IMR-90 (cell line): ENCODE measurements at regions not wholly inside any gene's neighbourhood (a gene's known extent, or its start where the extent isn't known, plus 50 kb on each side); places are given as distances from the start of the nearest gene placed in this dataset.

Experiments
- BHLHE40 ChIP-seq: fragments of 150-350 bp; IDR thresholded peaks from 2 replicates; pipeline ENCODE4 v1.6.1; 2016; ENCODE audit warnings: mild to moderate bottlenecking, low read depth, low read length
- CEBPB ChIP-seq: IDR thresholded peaks from 2 replicates; pipeline ENCODE4 v1.6.1; 2012; ENCODE audit warnings: low read depth, low read length, improper control_type of control experiment
- FOS ChIP-seq: fragments of 150-350 bp; IDR thresholded peaks from 2 replicates; pipeline ENCODE4 v1.6.1; 2016; ENCODE audit warnings: low read depth, low read length
- MAFK ChIP-seq: IDR thresholded peaks from 2 replicates; pipeline ENCODE4 v1.6.1; 2012; ENCODE audit warnings: low read depth, low read length, improper control_type of control experiment
- MAZ ChIP-seq: IDR thresholded peaks from 2 replicates; pipeline ENCODE4 v1.6.1; 2012; ENCODE audit warnings: low read depth, mild to moderate bottlenecking, low read length, improper control_type of control experiment, moderate library complexity, borderline replicate concordance
- MXI1 ChIP-seq: IDR thresholded peaks from 2 replicates; pipeline ENCODE4 v1.6.1; 2012; ENCODE audit warnings: low read depth, mild to moderate bottlenecking, low read length, moderate library complexity, borderline replicate concordance
- NFE2L2 ChIP-seq: fragments of 150-350 bp; IDR thresholded peaks from 2 replicates; pipeline ENCODE4 v1.6.1; 2016; ENCODE audit warnings: low read depth, mild to moderate bottlenecking, low read length
- POLR2A ChIP-seq: IDR thresholded peaks from 2 replicates; pipeline ENCODE4 v1.6.1; 2012; ENCODE audit warnings: mild to moderate bottlenecking, low read depth, low read length
- RCOR1 ChIP-seq: IDR thresholded peaks from 2 replicates; pipeline ENCODE4 v1.6.1; 2012; ENCODE audit warnings: mild to moderate bottlenecking, low read length, improper control_type of control experiment; ENCODE audit not compliant: insufficient replicate concordance
- RFX5 ChIP-seq: IDR thresholded peaks from 2 replicates; pipeline ENCODE4 v1.8.0; 2012; ENCODE audit warnings: low read depth, mild to moderate bottlenecking, low read length, moderate library complexity
- SMC3 ChIP-seq: fragments of 150-350 bp; IDR thresholded peaks from 2 replicates; pipeline ENCODE4 v1.6.1; 2016; ENCODE audit warnings: low read depth, mild to moderate bottlenecking, antibody characterized with exemption, low read length, moderate library complexity
- TF ChIP-seq, protein P1 (sequence below): conservative IDR thresholded peaks from 2 replicates; pipeline ENCODE4 v1.5.1; 2012; ENCODE audit warnings: mild to moderate bottlenecking, low read depth, low read length, improper control_type of control experiment
- TF ChIP-seq, protein P2 (sequence below): fragments of 150-350 bp; IDR thresholded peaks from 2 replicates; pipeline ENCODE4 v1.6.1; 2017; ENCODE audit warnings: mild to moderate bottlenecking, antibody characterized with exemption, low read length, low read depth
- TF ChIP-seq, protein P3 (sequence below): fragments of 150-350 bp; IDR thresholded peaks from 2 replicates; pipeline ENCODE4 v1.6.1; 2016; ENCODE audit warnings: low read depth, mild to moderate bottlenecking, low read length, moderate library complexity, borderline replicate concordance

DNA sequence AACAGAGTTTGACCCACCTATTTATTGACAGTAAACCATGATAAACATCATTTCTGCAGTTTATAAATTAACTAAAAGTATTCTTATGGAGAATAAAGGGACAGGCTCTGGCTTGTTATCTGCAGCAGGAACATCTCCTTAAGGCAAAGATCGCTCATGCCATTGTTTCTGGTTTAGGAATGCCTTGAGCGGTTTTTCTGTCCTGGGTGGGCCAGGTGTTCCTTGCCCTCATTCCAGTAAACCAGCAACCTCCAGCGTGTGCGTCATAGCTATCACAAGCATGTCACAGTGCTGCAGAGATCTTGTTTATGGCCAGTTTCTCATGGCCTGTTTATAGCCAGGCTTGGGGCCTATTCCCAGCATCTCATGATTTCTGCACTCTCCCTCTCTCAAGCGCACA is 521.7 kb downstream of the HINT1 start:
- TF ChIP-seq, protein P1, sequence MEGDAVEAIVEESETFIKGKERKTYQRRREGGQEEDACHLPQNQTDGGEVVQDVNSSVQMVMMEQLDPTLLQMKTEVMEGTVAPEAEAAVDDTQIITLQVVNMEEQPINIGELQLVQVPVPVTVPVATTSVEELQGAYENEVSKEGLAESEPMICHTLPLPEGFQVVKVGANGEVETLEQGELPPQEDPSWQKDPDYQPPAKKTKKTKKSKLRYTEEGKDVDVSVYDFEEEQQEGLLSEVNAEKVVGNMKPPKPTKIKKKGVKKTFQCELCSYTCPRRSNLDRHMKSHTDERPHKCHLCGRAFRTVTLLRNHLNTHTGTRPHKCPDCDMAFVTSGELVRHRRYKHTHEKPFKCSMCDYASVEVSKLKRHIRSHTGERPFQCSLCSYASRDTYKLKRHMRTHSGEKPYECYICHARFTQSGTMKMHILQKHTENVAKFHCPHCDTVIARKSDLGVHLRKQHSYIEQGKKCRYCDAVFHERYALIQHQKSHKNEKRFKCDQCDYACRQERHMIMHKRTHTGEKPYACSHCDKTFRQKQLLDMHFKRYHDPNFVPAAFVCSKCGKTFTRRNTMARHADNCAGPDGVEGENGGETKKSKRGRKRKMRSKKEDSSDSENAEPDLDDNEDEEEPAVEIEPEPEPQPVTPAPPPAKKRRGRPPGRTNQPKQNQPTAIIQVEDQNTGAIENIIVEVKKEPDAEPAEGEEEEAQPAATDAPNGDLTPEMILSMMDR, result no peak
- TF ChIP-seq MXI1 (no peak), FOS (no peak), POLR2A (no peak), BHLHE40 (no peak), NFE2L2 (no peak), MAFK (no peak), SMC3 (no peak), CEBPB (no peak), RCOR1 (no peak), MAZ (no peak), RFX5 (no peak)
- TF ChIP-seq, protein P2, sequence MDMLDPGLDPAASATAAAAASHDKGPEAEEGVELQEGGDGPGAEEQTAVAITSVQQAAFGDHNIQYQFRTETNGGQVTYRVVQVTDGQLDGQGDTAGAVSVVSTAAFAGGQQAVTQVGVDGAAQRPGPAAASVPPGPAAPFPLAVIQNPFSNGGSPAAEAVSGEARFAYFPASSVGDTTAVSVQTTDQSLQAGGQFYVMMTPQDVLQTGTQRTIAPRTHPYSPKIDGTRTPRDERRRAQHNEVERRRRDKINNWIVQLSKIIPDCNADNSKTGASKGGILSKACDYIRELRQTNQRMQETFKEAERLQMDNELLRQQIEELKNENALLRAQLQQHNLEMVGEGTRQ, result no peak
- TF ChIP-seq, protein P3, sequence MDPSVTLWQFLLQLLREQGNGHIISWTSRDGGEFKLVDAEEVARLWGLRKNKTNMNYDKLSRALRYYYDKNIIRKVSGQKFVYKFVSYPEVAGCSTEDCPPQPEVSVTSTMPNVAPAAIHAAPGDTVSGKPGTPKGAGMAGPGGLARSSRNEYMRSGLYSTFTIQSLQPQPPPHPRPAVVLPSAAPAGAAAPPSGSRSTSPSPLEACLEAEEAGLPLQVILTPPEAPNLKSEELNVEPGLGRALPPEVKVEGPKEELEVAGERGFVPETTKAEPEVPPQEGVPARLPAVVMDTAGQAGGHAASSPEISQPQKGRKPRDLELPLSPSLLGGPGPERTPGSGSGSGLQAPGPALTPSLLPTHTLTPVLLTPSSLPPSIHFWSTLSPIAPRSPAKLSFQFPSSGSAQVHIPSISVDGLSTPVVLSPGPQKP, result no peak
